ENCODE measurements at regions not wholly inside any gene's neighbourhood (a gene's known extent, or its start where the extent isn't known, plus 50 kb on each side); places are given as distances from the start of the nearest gene placed in this dataset.
A peak's percentile ranks its signal among the peaks of the same experiment; 100 is the strongest.

DNA sequence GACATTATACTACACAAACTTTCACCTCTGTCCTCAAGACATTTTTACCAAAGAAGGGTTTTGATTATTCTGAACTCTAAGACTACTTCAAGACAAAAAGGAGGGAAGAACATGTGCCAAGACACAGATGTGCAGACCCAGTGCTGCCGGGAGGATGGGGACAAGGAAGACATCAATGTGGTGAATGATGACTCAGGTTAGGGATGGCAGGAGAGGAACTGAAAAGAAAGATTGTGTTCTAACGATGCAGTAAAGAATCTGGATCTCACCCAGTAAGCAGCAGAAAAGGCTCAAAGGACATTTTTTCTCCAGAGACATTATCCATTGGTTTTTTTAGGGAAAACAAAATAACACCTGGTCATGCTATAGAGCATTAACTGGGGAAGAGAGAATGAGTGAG is 449.9 kb upstream of the NR2F2 start:
- H3K36me3 ChIP-seq, result no peaks in the 10 kb centered on the region
- no peak overlapping the region for H3K4me3 ChIP-seq
- peak overlapping the region; percentile 62 for H3K27ac ChIP-seq (replicated peaks)
- H3K9me3 ChIP-seq (replicated peaks), result no peaks in the 10 kb centered on the region
- intact Hi-C loops (cut with micrococcal nuclease), result no loop called here
- TF ChIP-seq CTCF (IDR thresholded peaks at IDR 0.05; ENCODE audit: borderline replicate concordance), result no peak
- no peak for DNase-seq
- H3K4me1 ChIP-seq, result peaks cover 12% of the 10 kb centered on the region
- H3K27me3 ChIP-seq (ENCODE audit: low read depth), result no peaks in the 10 kb centered on the region

DNA sequence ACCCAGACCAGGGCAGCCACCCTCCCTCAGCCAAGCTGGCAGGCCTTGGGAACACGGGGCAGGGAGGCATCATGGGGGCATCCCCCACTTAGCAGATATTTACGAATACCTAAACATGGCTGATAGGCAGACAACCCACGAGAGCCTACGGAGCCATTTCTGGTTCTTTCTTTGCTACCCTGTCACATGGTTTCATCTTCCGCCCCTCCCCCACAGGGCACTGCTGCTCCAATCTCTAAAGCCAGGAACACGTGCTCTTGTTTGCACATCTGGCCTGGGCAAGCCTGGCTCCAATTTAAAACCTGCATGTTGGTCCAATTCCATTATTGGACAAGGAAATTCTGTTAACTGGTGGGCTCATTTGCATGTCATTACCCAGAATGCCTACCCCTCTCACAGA is 447.4 kb upstream of the NR2F2 start:
- Histone ChIP-seq H3K9me3 (replicated peaks) (no peaks in the 10 kb centered on the region), H3K27ac (replicated peaks) (no peak overlapping the region), H3K27me3 (ENCODE audit: low read depth) (no peaks in the 10 kb centered on the region), H3K36me3 (no peaks in the 10 kb centered on the region), H3K4me1 (peaks cover 12% of the 10 kb centered on the region), H3K4me3 (no peak overlapping the region)
- TF ChIP-seq CTCF (IDR thresholded peaks at IDR 0.05; ENCODE audit: borderline replicate concordance), result no peak
- DNase-seq, result no peak
- intact Hi-C loops (cut with micrococcal nuclease), result no loop called here

DNA sequence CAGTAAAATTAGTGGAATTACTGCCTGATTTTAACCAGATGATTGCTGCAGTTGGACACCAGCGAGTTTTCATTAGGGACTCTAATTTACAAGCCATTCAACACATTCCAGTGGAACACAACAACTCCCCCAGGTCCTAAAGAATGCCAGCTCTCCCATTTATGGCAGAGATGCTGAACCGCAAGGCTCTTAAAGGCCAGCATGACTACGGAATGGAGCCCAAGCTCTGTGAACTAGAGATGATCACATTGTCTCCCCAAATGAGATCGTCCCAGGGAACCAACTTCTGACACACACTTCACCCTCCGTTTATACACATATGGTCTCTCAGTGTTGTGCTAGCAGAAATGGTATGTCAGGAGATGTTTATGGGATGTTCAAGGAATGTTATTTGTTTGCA is 446.2 kb upstream of the NR2F2 start:
- no peak for TF ChIP-seq CTCF (IDR thresholded peaks at IDR 0.05; ENCODE audit: borderline replicate concordance)
- no peak overlapping the region for H3K4me3 ChIP-seq
- H3K9me3 ChIP-seq (replicated peaks), result no peaks in the 10 kb centered on the region
- DNase-seq, result no peak
- no peaks in the 10 kb centered on the region for H3K27me3 ChIP-seq (ENCODE audit: low read depth)
- H3K36me3 ChIP-seq, result no peaks in the 10 kb centered on the region
- peaks cover 6% of the 10 kb centered on the region for H3K4me1 ChIP-seq
- no peak overlapping the region for H3K27ac ChIP-seq (replicated peaks)
- intact Hi-C loops (cut with micrococcal nuclease), result no loop called here

GRCh38 chr15:95887666-95888390 is 442.7 kb upstream of the NR2F2 start:
- Histone ChIP-seq H3K4me3 (no peak overlapping the region), H3K27me3 (ENCODE audit: low read depth) (no peaks in the 10 kb centered on the region), H3K9me3 (replicated peaks) (no peaks in the 10 kb centered on the region), H3K36me3 (no peaks in the 10 kb centered on the region), H3K4me1 (no peaks in the 10 kb centered on the region), H3K27ac (replicated peaks) (no peak overlapping the region)
- TF ChIP-seq CTCF (IDR thresholded peaks at IDR 0.05; ENCODE audit: borderline replicate concordance), result no peak
- no peak for DNase-seq
- intact Hi-C loops (cut with micrococcal nuclease), result no loop called here

DNA sequence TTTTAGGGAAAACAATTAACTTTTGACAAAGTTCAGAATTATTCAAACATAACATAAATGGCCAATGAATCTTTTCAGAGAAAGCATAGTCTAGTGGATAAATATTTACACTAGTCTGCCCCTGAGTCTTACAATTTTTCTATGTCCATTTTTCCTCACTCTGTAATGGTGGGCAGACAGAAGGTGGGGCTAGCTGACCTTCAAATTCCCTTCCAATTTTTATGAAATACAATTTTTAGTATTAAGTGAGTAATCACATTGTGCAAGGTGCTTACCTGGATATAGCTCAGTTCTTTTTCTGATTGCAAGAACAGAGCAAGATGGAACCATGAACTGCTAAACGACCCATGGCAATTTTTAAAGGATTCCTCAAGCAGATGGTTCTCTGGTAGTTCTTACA is 441.7 kb upstream of the NR2F2 start:
- intact Hi-C loops (cut with micrococcal nuclease), result no loop called here
- DNase-seq, result no peak
- Histone ChIP-seq H3K9me3 (replicated peaks) (no peaks in the 10 kb centered on the region), H3K4me3 (no peak overlapping the region), H3K4me1 (no peaks in the 10 kb centered on the region), H3K27ac (replicated peaks) (no peak overlapping the region), H3K36me3 (no peaks in the 10 kb centered on the region), H3K27me3 (ENCODE audit: low read depth) (no peaks in the 10 kb centered on the region)
- no peak for TF ChIP-seq CTCF (IDR thresholded peaks at IDR 0.05; ENCODE audit: borderline replicate concordance)

Data from left ventricle myocardium inferior (tissue), 1 donor.